ENCODE measurements at regions not wholly inside any gene's neighbourhood (a gene's known extent, or its start where the extent isn't known, plus 50 kb on each side); places are given as distances from the start of the nearest gene placed in this dataset.
A peak's percentile ranks its signal among the peaks of the same experiment; 100 is the strongest.

DNA sequence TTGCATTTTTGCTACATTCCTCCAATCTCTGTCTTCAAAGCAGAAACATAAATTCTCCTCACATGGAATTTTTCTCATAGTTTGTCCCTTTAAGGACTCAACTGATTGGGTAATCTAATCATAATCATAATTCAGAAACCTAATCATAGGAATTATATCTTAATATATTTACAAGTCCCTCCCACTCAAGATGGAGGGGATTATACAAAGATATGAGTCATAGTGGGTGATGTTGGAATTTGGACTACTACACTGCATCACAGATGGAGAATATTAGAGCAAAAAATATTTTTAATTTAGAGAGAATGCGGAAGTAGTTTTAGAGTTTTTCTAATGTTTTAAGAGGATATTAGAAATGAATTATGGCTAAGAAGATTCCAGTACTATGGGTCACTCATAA, 1034.0 kb downstream of the DTWD2 start:
- H3K27me3 ChIP-seq (ENCODE audit: control insufficient read depth, insufficient read depth, low read length): no peaks in the 10 kb centered on the region
- H3K27ac ChIP-seq (ENCODE audit: low read length): no peak overlapping the region
- WGBS (ENCODE audit: insufficient coverage): no CpG with 5 or more reads among the region's 1 CpG
- no peaks in the 10 kb centered on the region for H3K4me1 ChIP-seq (ENCODE audit: control insufficient read depth, insufficient read depth, low read length)
- no peak for DNase-seq
- H3K36me3 ChIP-seq (ENCODE audit: control insufficient read depth, insufficient read depth, low read length): no peaks in the 10 kb centered on the region
- no peaks in the 10 kb centered on the region for H3K9me3 ChIP-seq (replicated peaks; ENCODE audit: control insufficient read depth, low read depth, low read length)
- H3K4me3 ChIP-seq (ENCODE audit: low read length): no peak overlapping the region

DNA sequence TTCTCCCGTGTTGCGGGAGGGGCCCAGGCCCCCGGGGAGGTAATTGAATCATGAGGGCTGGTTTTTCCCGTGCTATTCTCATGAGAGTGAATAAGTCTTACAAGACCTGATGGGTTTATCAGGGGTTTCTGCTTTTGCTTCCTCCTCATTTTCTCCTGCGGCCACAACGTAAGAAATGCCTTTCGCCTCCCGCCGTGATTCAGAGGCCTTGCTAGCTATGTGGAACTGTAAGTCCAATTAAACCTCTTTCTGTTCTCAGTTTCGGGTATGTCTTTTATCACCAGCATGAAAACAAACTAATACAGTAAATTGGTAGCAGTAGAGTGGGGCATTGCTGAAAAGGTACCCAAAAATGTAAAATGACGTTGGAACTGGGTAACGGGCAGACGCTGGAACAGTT, 1035.1 kb downstream of the DTWD2 start:
- DNase-seq: no peak
- Histone ChIP-seq H3K27ac (ENCODE audit: low read length) (no peak overlapping the region), H3K27me3 (ENCODE audit: control insufficient read depth, insufficient read depth, low read length) (no peaks in the 10 kb centered on the region), H3K9me3 (replicated peaks; ENCODE audit: control insufficient read depth, low read depth, low read length) (no peaks in the 10 kb centered on the region), H3K36me3 (ENCODE audit: control insufficient read depth, insufficient read depth, low read length) (no peaks in the 10 kb centered on the region), H3K4me1 (ENCODE audit: control insufficient read depth, insufficient read depth, low read length) (no peaks in the 10 kb centered on the region), H3K4me3 (ENCODE audit: low read length) (no peak overlapping the region)
- WGBS (ENCODE audit: insufficient coverage): 93% methylated on average over 5 of the region's 13 CpGs

DNA sequence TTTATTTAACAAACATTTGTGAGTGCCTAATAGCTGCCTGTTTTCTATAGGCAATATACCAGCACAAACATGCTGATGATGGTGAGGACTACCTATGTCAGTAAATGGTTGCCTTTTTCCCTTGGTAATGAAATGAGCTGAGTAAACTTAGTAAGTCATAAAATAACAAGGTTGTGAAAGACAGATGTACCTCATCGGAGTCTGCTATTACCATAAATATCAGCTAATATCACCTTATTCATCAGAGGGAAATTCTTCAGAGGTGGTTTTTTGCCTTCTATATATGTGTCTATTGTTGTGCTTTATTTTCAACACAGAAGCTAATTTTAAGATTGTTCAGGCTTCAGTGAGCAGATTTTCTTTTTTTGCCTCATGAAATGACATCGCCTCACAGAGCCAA, 1040.5 kb downstream of the DTWD2 start:
- H3K4me1 ChIP-seq (ENCODE audit: control insufficient read depth, insufficient read depth, low read length): no peaks in the 10 kb centered on the region
- no peaks in the 10 kb centered on the region for H3K36me3 ChIP-seq (ENCODE audit: control insufficient read depth, insufficient read depth, low read length)
- H3K27ac ChIP-seq (ENCODE audit: low read length): no peak overlapping the region
- DNase-seq: no peak
- no peaks in the 10 kb centered on the region for H3K9me3 ChIP-seq (replicated peaks; ENCODE audit: control insufficient read depth, low read depth, low read length)
- WGBS (ENCODE audit: insufficient coverage): no CpG with 5 or more reads among the region's 2 CpGs
- H3K4me3 ChIP-seq (ENCODE audit: low read length): no peak overlapping the region
- no peaks in the 10 kb centered on the region for H3K27me3 ChIP-seq (ENCODE audit: control insufficient read depth, insufficient read depth, low read length)

DNA sequence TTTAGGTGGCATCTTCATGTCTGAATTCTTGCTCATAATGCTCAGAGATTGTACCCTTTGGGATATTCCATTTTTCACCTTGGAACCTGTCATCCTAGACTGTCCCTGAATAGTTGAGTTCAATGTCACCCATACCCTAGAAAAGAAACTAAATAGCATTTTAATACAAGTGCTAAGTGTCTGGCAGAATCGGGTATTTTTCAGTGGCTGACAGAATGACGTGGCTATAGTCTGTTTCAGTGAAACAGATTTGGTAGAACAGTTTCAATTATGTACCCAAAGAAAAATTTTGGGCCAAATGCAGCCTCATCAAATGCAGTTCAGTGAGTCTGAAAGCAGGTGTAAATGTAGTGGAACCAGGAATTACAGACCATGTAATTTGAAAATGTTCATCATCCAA, 1041.2 kb downstream of the DTWD2 start:
- Histone ChIP-seq H3K27ac (ENCODE audit: low read length) (no peak overlapping the region), H3K36me3 (ENCODE audit: control insufficient read depth, insufficient read depth, low read length) (no peaks in the 10 kb centered on the region), H3K27me3 (ENCODE audit: control insufficient read depth, insufficient read depth, low read length) (no peaks in the 10 kb centered on the region), H3K4me3 (ENCODE audit: low read length) (no peak overlapping the region), H3K4me1 (ENCODE audit: control insufficient read depth, insufficient read depth, low read length) (no peaks in the 10 kb centered on the region), H3K9me3 (replicated peaks; ENCODE audit: control insufficient read depth, low read depth, low read length) (no peaks in the 10 kb centered on the region)
- no peak for DNase-seq
- WGBS (ENCODE audit: insufficient coverage): 71% methylated on average over 2 of the region's 2 CpGs

DNA sequence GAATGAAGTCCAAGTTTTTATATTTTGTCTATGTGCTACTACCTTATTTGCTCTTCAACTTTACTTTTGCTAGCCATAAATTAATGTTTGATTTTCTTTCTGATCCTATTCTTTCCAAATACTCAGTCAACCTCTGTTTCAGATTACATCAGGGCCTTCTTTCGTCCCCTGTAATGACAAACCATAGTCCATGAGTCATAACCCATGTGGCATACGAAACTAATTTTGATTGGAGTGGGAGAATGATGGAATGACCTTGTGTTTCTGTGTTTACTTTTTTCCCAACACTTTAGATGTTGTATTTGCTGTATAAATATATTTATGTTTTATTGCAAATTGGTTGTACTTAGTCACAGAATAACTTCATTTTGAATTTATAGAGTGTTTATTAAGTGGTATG, 1043.1 kb downstream of the DTWD2 start:
- no CpG with 5 or more reads among the region's 2 CpGs for WGBS (ENCODE audit: insufficient coverage)

DNA sequence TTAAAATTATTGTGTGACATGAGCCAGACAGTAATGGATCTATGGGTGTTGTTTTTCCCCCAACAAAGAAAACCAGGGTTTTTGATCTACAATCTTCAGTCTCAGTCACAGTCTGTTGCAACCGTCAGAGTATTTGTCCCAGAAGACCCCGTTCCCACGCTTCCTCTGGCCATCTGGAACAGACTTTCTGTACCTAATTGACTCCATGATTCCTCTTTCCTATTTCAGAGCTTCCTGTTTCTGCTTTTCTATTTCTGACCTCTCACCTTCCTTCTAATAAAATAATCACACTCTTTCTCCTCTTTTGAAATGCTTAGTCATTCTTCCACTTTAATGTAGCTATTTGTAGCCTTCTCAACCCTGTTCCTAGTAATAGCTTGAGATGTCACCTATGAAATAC, 1044.8 kb downstream of the DTWD2 start:
- 25% methylated on average over 3 of the region's 3 CpGs for WGBS (ENCODE audit: insufficient coverage)
- Histone ChIP-seq H3K27ac (ENCODE audit: low read length) (no peak overlapping the region), H3K36me3 (ENCODE audit: control insufficient read depth, insufficient read depth, low read length) (no peaks in the 10 kb centered on the region), H3K27me3 (ENCODE audit: control insufficient read depth, insufficient read depth, low read length) (no peaks in the 10 kb centered on the region), H3K4me3 (ENCODE audit: low read length) (no peak overlapping the region), H3K9me3 (replicated peaks; ENCODE audit: control insufficient read depth, low read depth, low read length) (no peaks in the 10 kb centered on the region), H3K4me1 (ENCODE audit: control insufficient read depth, insufficient read depth, low read length) (no peaks in the 10 kb centered on the region)
- peak; percentile 40 for DNase-seq

More for the DNA sequence above, 1043.1 kb downstream of the DTWD2 start:
- Histone ChIP-seq H3K36me3 (ENCODE audit: control insufficient read depth, insufficient read depth, low read length) (no peaks in the 10 kb centered on the region), H3K4me3 (ENCODE audit: low read length) (no peak overlapping the region), H3K27ac (ENCODE audit: low read length) (no peak overlapping the region), H3K9me3 (replicated peaks; ENCODE audit: control insufficient read depth, low read depth, low read length) (no peaks in the 10 kb centered on the region), H3K4me1 (ENCODE audit: control insufficient read depth, insufficient read depth, low read length) (no peaks in the 10 kb centered on the region), H3K27me3 (ENCODE audit: control insufficient read depth, insufficient read depth, low read length) (no peaks in the 10 kb centered on the region)
- no peak for DNase-seq

DNA sequence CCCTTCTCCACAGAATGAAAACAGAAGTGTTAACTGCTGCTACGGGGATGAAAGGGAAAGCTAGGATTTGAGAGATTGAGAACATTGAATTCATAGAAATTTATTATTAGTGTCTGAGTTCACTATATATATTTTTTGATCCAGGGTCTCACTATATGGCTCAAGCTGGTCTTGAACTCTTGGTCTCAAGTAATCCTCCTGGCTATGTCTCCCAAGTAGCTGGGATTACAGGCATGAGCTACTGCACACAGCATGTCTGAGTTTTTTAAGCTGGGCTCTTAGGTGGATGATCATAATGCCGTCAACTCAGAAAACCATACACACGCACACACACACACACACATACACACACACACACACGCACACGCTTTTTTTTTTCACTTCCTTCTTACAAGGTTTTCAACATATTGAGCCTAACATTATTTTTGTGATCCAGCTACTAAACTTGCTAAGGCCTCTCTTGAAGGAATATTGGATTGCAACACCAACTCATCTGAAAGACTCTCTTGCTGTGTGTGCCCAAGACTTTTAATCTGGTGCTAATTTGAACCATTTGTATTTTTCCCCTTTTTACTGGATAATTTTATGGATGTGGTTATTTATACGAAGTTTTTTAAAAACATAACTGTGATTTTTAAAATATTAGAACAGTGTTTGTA, 1045.4 kb downstream of the DTWD2 start:
- Histone ChIP-seq H3K4me1 (ENCODE audit: control insufficient read depth, insufficient read depth, low read length) (no peaks in the 10 kb centered on the region), H3K4me3 (ENCODE audit: low read length) (no peak overlapping the region), H3K36me3 (ENCODE audit: control insufficient read depth, insufficient read depth, low read length) (no peaks in the 10 kb centered on the region), H3K27ac (ENCODE audit: low read length) (no peak overlapping the region), H3K9me3 (replicated peaks; ENCODE audit: control insufficient read depth, low read depth, low read length) (no peaks in the 10 kb centered on the region), H3K27me3 (ENCODE audit: control insufficient read depth, insufficient read depth, low read length) (no peaks in the 10 kb centered on the region)
- 81% methylated on average over 4 of the region's 6 CpGs for WGBS (ENCODE audit: insufficient coverage)
- no peak for DNase-seq

DNA sequence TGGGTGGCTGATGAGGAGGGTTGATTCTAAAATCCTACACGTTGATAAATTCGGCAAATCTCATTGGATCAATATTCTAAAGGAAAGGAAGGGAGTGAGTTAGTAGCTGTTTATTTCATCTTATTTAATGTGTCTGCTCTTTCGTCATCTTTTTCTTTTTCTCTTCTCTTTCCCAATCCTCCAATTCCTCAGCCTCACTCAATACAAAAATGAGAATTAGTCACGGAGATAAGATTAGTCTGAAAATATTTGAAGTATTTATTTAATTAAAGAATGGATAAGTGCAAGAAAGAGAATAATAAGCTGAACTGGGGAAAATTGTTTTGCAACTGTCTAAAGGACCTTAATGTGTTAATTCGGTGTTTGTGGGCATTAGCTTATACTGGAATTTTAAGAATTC, 1095.1 kb downstream of the DTWD2 start:
- Histone ChIP-seq H3K27ac (ENCODE audit: low read length) (no peak overlapping the region), H3K4me3 (ENCODE audit: low read length) (no peak overlapping the region), H3K27me3 (ENCODE audit: control insufficient read depth, insufficient read depth, low read length) (no peaks in the 10 kb centered on the region), H3K36me3 (ENCODE audit: control insufficient read depth, insufficient read depth, low read length) (no peaks in the 10 kb centered on the region), H3K4me1 (ENCODE audit: control insufficient read depth, insufficient read depth, low read length) (no peaks in the 10 kb centered on the region), H3K9me3 (replicated peaks; ENCODE audit: control insufficient read depth, low read depth, low read length) (no peaks in the 10 kb centered on the region)
- no peak for DNase-seq
- WGBS (ENCODE audit: insufficient coverage): no CpG with 5 or more reads among the region's 5 CpGs

DNA sequence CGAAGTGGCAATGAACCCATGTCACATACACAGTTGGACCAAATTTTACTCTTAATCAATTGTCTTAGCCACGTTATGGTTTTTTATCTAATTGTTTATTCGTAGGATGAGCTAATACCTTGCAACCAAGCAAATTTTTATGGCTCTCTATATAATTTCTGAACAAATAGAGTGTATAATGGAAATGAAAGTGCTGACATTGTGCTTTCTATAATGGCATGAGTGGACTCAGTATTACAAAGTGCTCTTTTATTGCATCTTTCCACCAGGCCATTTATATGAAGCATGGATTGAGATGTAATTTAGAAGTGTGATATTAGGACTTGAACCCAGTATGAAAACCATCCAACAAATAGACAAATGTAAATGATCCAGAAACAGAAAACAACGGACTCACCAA, 1096.0 kb downstream of the DTWD2 start:
- Histone ChIP-seq H3K4me1 (ENCODE audit: control insufficient read depth, insufficient read depth, low read length) (no peaks in the 10 kb centered on the region), H3K27ac (ENCODE audit: low read length) (no peak overlapping the region), H3K9me3 (replicated peaks; ENCODE audit: control insufficient read depth, low read depth, low read length) (no peaks in the 10 kb centered on the region), H3K36me3 (ENCODE audit: control insufficient read depth, insufficient read depth, low read length) (no peaks in the 10 kb centered on the region), H3K4me3 (ENCODE audit: low read length) (no peak overlapping the region), H3K27me3 (ENCODE audit: control insufficient read depth, insufficient read depth, low read length) (no peaks in the 10 kb centered on the region)
- WGBS (ENCODE audit: insufficient coverage): no CpG with 5 or more reads among the region's 4 CpGs
- no peak for DNase-seq

DNA sequence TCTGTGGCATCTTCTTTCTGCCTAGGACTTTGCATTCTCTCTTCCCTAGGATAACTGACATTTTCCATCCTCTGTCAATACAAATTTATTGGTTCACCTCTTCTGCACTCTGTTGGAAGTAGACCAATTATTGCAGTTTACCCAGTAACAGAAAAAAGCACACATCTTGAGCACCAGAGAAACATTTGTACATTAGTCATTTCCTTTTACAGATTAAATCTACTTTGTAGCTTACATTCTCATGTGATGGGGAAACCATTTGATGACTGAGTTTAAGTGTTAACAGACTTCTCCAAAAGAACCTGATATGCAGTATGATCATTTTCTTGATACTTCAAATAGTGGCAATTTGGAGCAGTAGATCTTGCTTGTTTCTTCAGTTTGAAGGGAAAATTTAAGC, 1098.8 kb downstream of the DTWD2 start:
- Histone ChIP-seq H3K9me3 (replicated peaks; ENCODE audit: control insufficient read depth, low read depth, low read length) (no peaks in the 10 kb centered on the region), H3K4me1 (ENCODE audit: control insufficient read depth, insufficient read depth, low read length) (no peaks in the 10 kb centered on the region), H3K27me3 (ENCODE audit: control insufficient read depth, insufficient read depth, low read length) (no peaks in the 10 kb centered on the region), H3K27ac (ENCODE audit: low read length) (no peak overlapping the region), H3K36me3 (ENCODE audit: control insufficient read depth, insufficient read depth, low read length) (no peaks in the 10 kb centered on the region), H3K4me3 (ENCODE audit: low read length) (no peak overlapping the region)
- DNase-seq: no peak

DNA sequence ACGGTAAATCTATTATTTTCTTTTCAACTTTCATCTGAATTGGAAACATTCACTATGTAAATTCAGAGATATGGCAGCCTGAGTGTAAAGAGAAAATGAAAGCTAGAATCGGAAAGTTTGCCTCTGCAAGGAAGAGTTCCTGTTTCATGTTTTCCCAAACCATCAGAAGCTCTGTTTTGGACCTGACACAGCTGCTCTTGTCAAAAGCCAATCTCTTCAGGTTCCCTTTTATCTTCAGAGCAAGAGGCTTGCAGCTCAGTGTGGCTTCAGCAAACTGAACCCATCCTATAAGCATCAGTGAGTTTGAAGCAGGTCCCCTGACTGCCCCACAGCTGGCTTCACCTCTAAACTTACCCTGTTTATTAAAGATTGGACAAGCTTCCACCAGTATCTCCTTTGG, 1099.7 kb downstream of the DTWD2 start:
- Histone ChIP-seq H3K27ac (ENCODE audit: low read length) (no peak overlapping the region), H3K27me3 (ENCODE audit: control insufficient read depth, insufficient read depth, low read length) (no peaks in the 10 kb centered on the region), H3K36me3 (ENCODE audit: control insufficient read depth, insufficient read depth, low read length) (no peaks in the 10 kb centered on the region), H3K4me3 (ENCODE audit: low read length) (no peak overlapping the region), H3K9me3 (replicated peaks; ENCODE audit: control insufficient read depth, low read depth, low read length) (no peaks in the 10 kb centered on the region), H3K4me1 (ENCODE audit: control insufficient read depth, insufficient read depth, low read length) (no peaks in the 10 kb centered on the region)
- 100% methylated on average over 1 of the region's 2 CpGs for WGBS (ENCODE audit: insufficient coverage)
- peak; percentile 53 for DNase-seq

All from muscle of leg (tissue), 3 donors.